Keratinocyte (primary cell): ENCODE measurements at regions not wholly inside any gene's neighbourhood (a gene's known extent, or its start where the extent isn't known, plus 50 kb on each side); places are given as distances from the start of the nearest gene placed in this dataset.

ENCODE experiments used
- DNase-seq: peaks from one replicate; pipeline ENCODE4 v3.0.0-alpha.2; 2011; ENCODE audit warnings: low read depth, missing footprints, low spot score
- FAIRE-seq: peaks from 2 replicates; lab custom pipeline; 2011; peaks lifted over from hg19 to GRCh38; lab: Jason Lieb, UNC
- H2AFZ ChIP-seq: 2 replicates; pipeline ENCODE4 v1.6.0; 2012; ENCODE audit warnings: low read length, control low read depth, inconsistent platforms; ENCODE audit not compliant: control insufficient read depth
- H3K27ac ChIP-seq: 2 replicates; pipeline ENCODE4 v1.5.1; 2011; ENCODE audit warnings: low read length; ENCODE audit not compliant: control insufficient read depth, insufficient read depth
- H3K27me3 ChIP-seq: 3 replicates; pipeline ENCODE4 v1.6.0; 2011; ENCODE audit warnings: low read length; ENCODE audit not compliant: control insufficient read depth, insufficient read depth; ENCODE audit errors: extremely low read depth
- H3K36me3 ChIP-seq, 2 experiments: 2 replicates in 1 of 2; 3 replicates in 1 of 2; pipeline ENCODE4 v1.5.1; 2011; ENCODE audit warnings: low read length in 2 of 2, mild to moderate bottlenecking in 1 of 2; ENCODE audit not compliant: control insufficient read depth in 2 of 2, insufficient read depth in 2 of 2; ENCODE audit errors: extremely low read depth in 1 of 2
- H3K4me1 ChIP-seq: 3 replicates; pipeline ENCODE4 v1.5.1; 2011; ENCODE audit warnings: low read length; ENCODE audit not compliant: control insufficient read depth, insufficient read depth; ENCODE audit errors: extremely low read depth
- H3K4me2 ChIP-seq: 3 replicates; pipeline ENCODE4 v1.6.0; 2011; ENCODE audit warnings: low read depth, low read length; ENCODE audit not compliant: control insufficient read depth, insufficient read depth; ENCODE audit errors: extremely low read depth
- H3K4me3 ChIP-seq, 3 experiments: fragments of 200-600 bp in 1 of 3; sonication (generic) in 1 of 3; 2 replicates in 2 of 3; 3 replicates in 1 of 3; pipeline ENCODE4 v1.5.1; 2011 to 2016; ENCODE audit warnings: low read length in 3 of 3, mild to moderate bottlenecking in 3 of 3, control low read depth in 2 of 3, inconsistent platforms in 1 of 3, low read depth in 1 of 3, mixed read lengths in 1 of 3, mixed run types in 1 of 3, moderate library complexity in 1 of 3; ENCODE audit not compliant: control insufficient read depth in 2 of 3, insufficient read depth in 2 of 3; ENCODE audit errors: extremely low read depth in 1 of 3
- H3K79me2 ChIP-seq: 2 replicates; pipeline ENCODE4 v1.6.0; 2012; ENCODE audit warnings: low read length; ENCODE audit not compliant: control insufficient read depth, insufficient read depth
- H3K9ac ChIP-seq: 3 replicates; pipeline ENCODE4 v1.6.0; 2011; ENCODE audit warnings: low read length; ENCODE audit not compliant: control insufficient read depth, insufficient read depth; ENCODE audit errors: extremely low read depth
- H3K9me1 ChIP-seq: 3 replicates; pipeline ENCODE4 v1.6.0; 2011; ENCODE audit warnings: low read length; ENCODE audit not compliant: control insufficient read depth, insufficient read depth; ENCODE audit errors: extremely low read depth
- H3K9me3 ChIP-seq: 2 replicates; pipeline ENCODE4 v1.5.1; 2012; ENCODE audit warnings: low read depth, low read length; ENCODE audit not compliant: control insufficient read depth
- H4K20me1 ChIP-seq: 3 replicates; pipeline ENCODE4 v1.6.0; 2011; ENCODE audit warnings: low read length; ENCODE audit not compliant: control insufficient read depth, insufficient read depth; ENCODE audit errors: extremely low read depth
- CTCF ChIP-seq, 3 experiments: IDR thresholded peaks in 1 of 3; conservative IDR thresholded peaks in 1 of 3; optimal IDR thresholded peaks in 1 of 3; 2 replicates in 2 of 3; 3 replicates in 1 of 3; pipeline versions ENCODE3 to v1.5.1; 2011; ENCODE audit warnings: low read length in 3 of 3, mild to moderate bottlenecking in 3 of 3, moderate library complexity in 2 of 3, control low read depth in 1 of 3, inconsistent platforms in 1 of 3; ENCODE audit not compliant: insufficient read depth in 2 of 3; ENCODE audit errors: extremely low read depth in 1 of 3
- EZH2 ChIP-seq: IDR thresholded peaks from one replicate; pipeline ENCODE4 v1.6.1; 2012; ENCODE audit warnings: inconsistent platforms, mild to moderate bottlenecking, low read length, moderate library complexity
- dilution Hi-C: fragments of 300-500 bp; cut with MboI; formaldehyde crosslinking; loops from one replicate; pipeline ENCODE4 v1.7.0; 2020; ENCODE audit warnings: low sequenced_read_pairs; ENCODE audit not compliant: extremely low pct_ligation_motif_present

GRCh38 chr2:121102941-121103340 is 182.1 kb downstream of the TFCP2L1 start:
- no peak overlapping the region for H3K27ac ChIP-seq
- H4K20me1 ChIP-seq: no peaks in the 10 kb centered on the region
- no peaks in the 10 kb centered on the region for H3K79me2 ChIP-seq
- H3K9me1 ChIP-seq: no peaks in the 10 kb centered on the region
- no peaks in the 10 kb centered on the region for H3K36me3 ChIP-seq
- FAIRE-seq (no peak), DNase-seq (no peak)
- no peak overlapping the region for H3K9ac ChIP-seq
- H3K4me3 ChIP-seq: no peak overlapping the region
- peaks cover 8% of the 10 kb centered on the region for H3K27me3 ChIP-seq
- dilution Hi-C loops: no loop called here
- H3K4me1 ChIP-seq: no peaks in the 10 kb centered on the region
- H2AFZ ChIP-seq: no peak overlapping the region
- no peaks in the 10 kb centered on the region for H3K9me3 ChIP-seq
- TF ChIP-seq EZH2 (no peak), CTCF (optimal IDR thresholded peaks at IDR 0.05 in 1 of 3, IDR thresholded peaks at IDR 0.05 in 1 of 3, conservative IDR thresholded peaks at IDR 0.05 in 1 of 3; ENCODE audit: extremely low read depth in 1 of 3, insufficient read depth in 2 of 3, low read length in 3 of 3) (no peak)
- no peak overlapping the region for H3K4me2 ChIP-seq

GRCh38 chr2:121103960-121104359 is 181.0 kb downstream of the TFCP2L1 start:
- FAIRE-seq (no peak), DNase-seq (no peak)
- Histone ChIP-seq H3K27me3 (peaks cover 8% of the 10 kb centered on the region), H3K36me3 (no peaks in the 10 kb centered on the region), H3K27ac (no peak overlapping the region), H2AFZ (no peak overlapping the region), H3K9ac (no peak overlapping the region), H4K20me1 (no peaks in the 10 kb centered on the region), H3K4me3 (no peak overlapping the region), H3K4me1 (no peaks in the 10 kb centered on the region), H3K9me3 (no peaks in the 10 kb centered on the region), H3K79me2 (no peaks in the 10 kb centered on the region), H3K4me2 (no peak overlapping the region), H3K9me1 (no peaks in the 10 kb centered on the region)
- dilution Hi-C loops: no loop called here
- TF ChIP-seq EZH2 (no peak), CTCF (optimal IDR thresholded peaks at IDR 0.05 in 1 of 3, IDR thresholded peaks at IDR 0.05 in 1 of 3, conservative IDR thresholded peaks at IDR 0.05 in 1 of 3; ENCODE audit: extremely low read depth in 1 of 3, insufficient read depth in 2 of 3, low read length in 3 of 3) (no peak)
